ENCODE measurements at regions not wholly inside any gene's neighbourhood (a gene's known extent, or its start where the extent isn't known, plus 50 kb on each side); places are given as distances from the start of the nearest gene placed in this dataset.

DNA sequence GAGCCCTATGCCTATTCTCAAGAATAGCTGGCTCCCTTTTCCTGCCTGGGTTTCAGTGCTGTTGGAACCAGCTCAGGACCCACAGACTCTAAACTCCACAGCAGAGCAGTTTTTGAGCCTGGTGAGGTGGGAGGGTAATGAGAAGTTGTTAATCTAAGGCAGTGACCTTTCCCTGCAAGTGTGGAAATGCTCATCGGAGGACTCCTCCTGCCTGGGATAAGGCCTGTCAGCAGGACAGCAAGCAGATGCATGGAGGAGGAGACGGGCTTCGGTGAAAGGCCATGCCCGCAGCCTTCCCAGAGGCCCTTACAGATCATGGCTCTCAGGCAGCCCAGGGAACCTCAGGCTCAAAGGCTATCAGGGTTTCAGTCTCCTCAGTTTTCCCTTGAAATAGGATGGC lies 70.0 kb upstream of the SHISA3 start:
- H3K36me3 Mint-ChIP-seq (ENCODE audit: low read depth): no peaks in the 10 kb centered on the region
- H3K4me1 Mint-ChIP-seq: no peaks in the 10 kb centered on the region

GRCh38 chr4:42328978-42329377 lies 68.3 kb upstream of the SHISA3 start:
- ATAC-seq (no peak), DNase-seq (no peak)
- H3K9me3 ChIP-seq (ENCODE audit: control insufficient read depth, low read length, poor library complexity, severe bottlenecking): no peaks in the 10 kb centered on the region
- H3K36me3 Mint-ChIP-seq (ENCODE audit: low read depth): no peaks in the 10 kb centered on the region
- H3K4me3 Mint-ChIP-seq: no peak overlapping the region
- no peaks in the 10 kb centered on the region for H3K4me1 Mint-ChIP-seq
- H3K27me3 Mint-ChIP-seq: peaks cover 18% of the 10 kb centered on the region
- no peak overlapping the region for H3K27ac Mint-ChIP-seq

More for the DNA sequence above, 70.0 kb upstream of the SHISA3 start:
- peaks cover 13% of the 10 kb centered on the region for H3K27me3 Mint-ChIP-seq
- no peak for ATAC-seq
- H3K4me3 Mint-ChIP-seq: no peak overlapping the region
- DNase-seq: no peak
- H3K9me3 ChIP-seq (ENCODE audit: control insufficient read depth, low read length, poor library complexity, severe bottlenecking): no peaks in the 10 kb centered on the region
- no peak overlapping the region for H3K27ac Mint-ChIP-seq

DNA sequence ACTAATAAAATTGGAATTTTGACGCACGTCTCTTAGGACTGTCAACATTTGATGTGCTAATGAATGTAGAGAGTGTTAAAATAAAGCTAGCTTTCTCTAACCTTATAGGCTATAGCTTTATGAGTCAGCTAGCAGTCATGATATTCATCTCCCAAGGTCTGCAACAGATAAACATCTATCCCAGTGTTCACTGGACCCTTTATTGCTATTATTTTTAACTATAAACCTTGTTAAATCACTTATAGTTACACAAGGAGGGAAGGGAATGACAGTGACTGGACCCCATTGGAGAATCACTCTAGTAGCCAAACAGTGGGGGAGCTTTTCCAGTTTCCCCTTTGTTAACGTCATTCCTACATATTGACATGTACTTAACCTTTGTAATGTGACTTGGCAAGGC lies 67.9 kb upstream of the SHISA3 start:
- H3K27ac Mint-ChIP-seq: no peak overlapping the region
- no peaks in the 10 kb centered on the region for H3K9me3 ChIP-seq (ENCODE audit: control insufficient read depth, low read length, poor library complexity, severe bottlenecking)
- H3K4me1 Mint-ChIP-seq: no peaks in the 10 kb centered on the region
- ATAC-seq (no peak), DNase-seq (no peak)
- H3K27me3 Mint-ChIP-seq: peaks cover 21% of the 10 kb centered on the region
- H3K4me3 Mint-ChIP-seq: no peak overlapping the region
- H3K36me3 Mint-ChIP-seq (ENCODE audit: low read depth): no peaks in the 10 kb centered on the region

GRCh38 chr4:42330002-42330592 lies 67.2 kb upstream of the SHISA3 start:
- Mint-ChIP-seq H3K36me3 (ENCODE audit: low read depth) (no peaks in the 10 kb centered on the region), H3K4me1 (no peaks in the 10 kb centered on the region), H3K27ac (no peak overlapping the region), H3K4me3 (no peak overlapping the region), H3K27me3 (peaks cover 21% of the 10 kb centered on the region)
- DNase-seq: no peak
- H3K9me3 ChIP-seq (ENCODE audit: control insufficient read depth, low read length, poor library complexity, severe bottlenecking): no peaks in the 10 kb centered on the region
- no peak for ATAC-seq

- Mint-ChIP-seq H3K27ac (no peak overlapping the region), H3K4me3 (no peak overlapping the region), H3K27me3 (peaks cover 21% of the 10 kb centered on the region), H3K4me1 (no peaks in the 10 kb centered on the region), H3K36me3 (ENCODE audit: low read depth) (no peaks in the 10 kb centered on the region)
- H3K9me3 ChIP-seq (ENCODE audit: control insufficient read depth, low read length, poor library complexity, severe bottlenecking): no peaks in the 10 kb centered on the region
- ATAC-seq (no peak), DNase-seq (no peak)
These were observed 66.2 kb upstream of the SHISA3 start for GRCh38 chr4:42331040-42331439.

DNA sequence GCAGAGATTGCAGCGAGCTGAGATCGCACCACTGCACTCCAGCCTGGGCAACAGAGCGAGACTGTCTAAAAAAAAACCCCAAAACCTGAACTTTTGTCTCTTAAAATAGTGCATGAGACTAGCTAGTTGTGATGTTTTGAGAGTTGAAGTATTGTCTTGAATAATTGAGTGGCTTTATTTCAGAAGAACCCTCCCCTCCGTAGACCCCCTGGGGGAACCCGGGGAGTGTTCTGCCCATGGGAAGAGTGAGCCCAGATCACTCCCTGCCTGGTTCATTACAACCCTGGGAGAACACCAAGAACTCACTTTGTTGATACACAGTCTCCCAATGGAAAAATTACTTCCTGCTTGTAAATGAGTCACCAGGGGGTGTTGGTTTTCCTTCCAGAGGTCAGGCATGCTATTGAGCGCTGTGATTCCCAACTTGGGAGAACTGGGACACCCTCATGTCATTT lies 65.3 kb upstream of the SHISA3 start:
- Mint-ChIP-seq H3K4me3 (no peak overlapping the region), H3K4me1 (no peaks in the 10 kb centered on the region), H3K36me3 (ENCODE audit: low read depth) (no peaks in the 10 kb centered on the region), H3K27ac (no peak overlapping the region), H3K27me3 (peaks cover 21% of the 10 kb centered on the region)
- no peak for ATAC-seq
- no peaks in the 10 kb centered on the region for H3K9me3 ChIP-seq (ENCODE audit: control insufficient read depth, low read length, poor library complexity, severe bottlenecking)
- DNase-seq: no peak

DNA sequence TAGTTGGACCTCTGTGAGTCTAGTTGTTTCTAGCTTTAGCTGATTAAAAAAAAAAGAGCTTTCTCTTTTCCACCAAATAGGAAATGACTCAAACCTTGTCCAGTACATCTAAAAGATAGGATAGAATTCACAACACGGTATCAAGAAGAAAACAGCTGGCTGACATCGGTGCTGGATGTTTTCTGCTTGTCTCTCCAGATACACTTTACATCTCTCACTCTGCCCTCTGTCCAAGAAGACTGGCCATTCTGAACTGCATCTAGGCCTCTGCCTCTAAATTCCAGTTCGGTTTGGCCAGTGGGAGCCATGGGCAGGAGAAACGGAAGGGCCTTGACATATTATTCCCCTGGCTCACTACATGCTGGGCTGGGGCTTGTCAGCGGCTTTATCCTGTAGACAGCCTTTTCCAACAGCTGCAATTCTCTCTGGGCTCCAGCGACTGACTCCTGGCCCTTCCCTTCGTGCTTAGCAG lies 57.3 kb upstream of the SHISA3 start:
- no peaks in the 10 kb centered on the region for H3K36me3 Mint-ChIP-seq (ENCODE audit: low read depth)
- ATAC-seq (no peak), DNase-seq (no peak)
- no peak overlapping the region for H3K4me3 Mint-ChIP-seq
- H3K9me3 ChIP-seq (ENCODE audit: control insufficient read depth, low read length, poor library complexity, severe bottlenecking): no peaks in the 10 kb centered on the region
- no peak overlapping the region for H3K27ac Mint-ChIP-seq
- peaks cover 2% of the 10 kb centered on the region for H3K4me1 Mint-ChIP-seq
- H3K27me3 Mint-ChIP-seq: peaks cover 19% of the 10 kb centered on the region

GRCh38 chr4:42341518-42342026 lies 55.7 kb upstream of the SHISA3 start:
- no peaks in the 10 kb centered on the region for H3K9me3 ChIP-seq (ENCODE audit: control insufficient read depth, low read length, poor library complexity, severe bottlenecking)
- H3K4me1 Mint-ChIP-seq: peaks cover 2% of the 10 kb centered on the region
- ATAC-seq: no peak
- peaks cover 23% of the 10 kb centered on the region for H3K27me3 Mint-ChIP-seq
- no peak overlapping the region for H3K27ac Mint-ChIP-seq
- no peaks in the 10 kb centered on the region for H3K36me3 Mint-ChIP-seq (ENCODE audit: low read depth)
- no peak for DNase-seq
- no peak overlapping the region for H3K4me3 Mint-ChIP-seq

GRCh38 chr4:42342459-42342858 lies 54.8 kb upstream of the SHISA3 start:
- Mint-ChIP-seq H3K36me3 (ENCODE audit: low read depth) (no peaks in the 10 kb centered on the region), H3K27me3 (peaks cover 24% of the 10 kb centered on the region), H3K4me1 (peaks cover 2% of the 10 kb centered on the region), H3K4me3 (no peak overlapping the region), H3K27ac (no peak overlapping the region)
- no peak for ATAC-seq
- DNase-seq: no peak
- H3K9me3 ChIP-seq (ENCODE audit: control insufficient read depth, low read length, poor library complexity, severe bottlenecking): no peaks in the 10 kb centered on the region

- H3K4me3 Mint-ChIP-seq: no peak overlapping the region
- peaks cover 2% of the 10 kb centered on the region for H3K4me1 Mint-ChIP-seq
- H3K27me3 Mint-ChIP-seq: peaks cover 33% of the 10 kb centered on the region
- H3K36me3 Mint-ChIP-seq (ENCODE audit: low read depth): peaks cover 2% of the 10 kb centered on the region
- ATAC-seq (no peak), DNase-seq (no peak)
- no peak overlapping the region for H3K27ac Mint-ChIP-seq
- H3K9me3 ChIP-seq (ENCODE audit: control insufficient read depth, low read length, poor library complexity, severe bottlenecking): no peaks in the 10 kb centered on the region
These were observed 53.0 kb upstream of the SHISA3 start for GRCh38 chr4:42344309-42344708.

DNA sequence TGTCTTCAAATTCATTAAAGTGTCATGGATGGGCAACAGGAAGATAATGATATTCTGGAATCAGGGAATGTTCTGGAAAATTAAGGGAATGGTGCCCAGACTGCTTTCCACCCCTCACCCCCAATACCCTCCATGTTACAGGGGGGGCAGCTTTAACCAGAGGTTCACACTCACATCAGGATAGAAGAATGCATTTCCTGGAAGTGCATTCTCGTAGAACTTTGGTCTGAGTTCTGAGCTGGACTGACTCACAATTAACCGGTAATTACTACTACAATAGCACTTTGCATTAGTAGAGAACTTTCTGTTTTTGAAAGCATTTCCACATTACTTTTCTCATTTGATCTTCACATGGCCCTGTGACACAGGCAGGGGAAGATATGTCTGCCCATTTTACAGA lies 52.5 kb upstream of the SHISA3 start:
- ATAC-seq (no peak), DNase-seq (no peak)
- no peak overlapping the region for H3K27ac Mint-ChIP-seq
- no peaks in the 10 kb centered on the region for H3K9me3 ChIP-seq (ENCODE audit: control insufficient read depth, low read length, poor library complexity, severe bottlenecking)
- no peak overlapping the region for H3K4me3 Mint-ChIP-seq
- H3K27me3 Mint-ChIP-seq: peaks cover 33% of the 10 kb centered on the region
- H3K4me1 Mint-ChIP-seq: peaks cover 2% of the 10 kb centered on the region
- peaks cover 2% of the 10 kb centered on the region for H3K36me3 Mint-ChIP-seq (ENCODE audit: low read depth)

GRCh38 chr4:42345962-42346544 lies 51.2 kb upstream of the SHISA3 start:
- no peak for ATAC-seq
- Mint-ChIP-seq H3K4me1 (peaks cover 2% of the 10 kb centered on the region), H3K27me3 (peaks cover 37% of the 10 kb centered on the region), H3K4me3 (no peak overlapping the region), H3K36me3 (ENCODE audit: low read depth) (peaks cover 2% of the 10 kb centered on the region), H3K27ac (no peak overlapping the region)
- no peaks in the 10 kb centered on the region for H3K9me3 ChIP-seq (ENCODE audit: control insufficient read depth, low read length, poor library complexity, severe bottlenecking)
- DNase-seq: no peak

GRCh38 chr4:42347076-42347475 lies 50.2 kb upstream of the SHISA3 start:
- no peak overlapping the region for H3K27ac Mint-ChIP-seq

More at GRCh38 chr4:42347076-42347475, 50.2 kb upstream of the SHISA3 start:
- peaks cover 2% of the 10 kb centered on the region for H3K4me1 Mint-ChIP-seq
- peaks cover 2% of the 10 kb centered on the region for H3K36me3 Mint-ChIP-seq (ENCODE audit: low read depth)
- ATAC-seq (no peak), DNase-seq (no peak)
- H3K27me3 Mint-ChIP-seq: peaks cover 45% of the 10 kb centered on the region
- H3K4me3 Mint-ChIP-seq: no peak overlapping the region
- H3K9me3 ChIP-seq (ENCODE audit: control insufficient read depth, low read length, poor library complexity, severe bottlenecking): no peaks in the 10 kb centered on the region
